Stimulated activated CD4-positive, alpha-beta T cell treated with anti-CD3 and anti-CD28 coated beads, Interleukin-1b, Interleukin-23, amount 100 ng/mL, for 1 hour (primary cell): ENCODE measurements at regions not wholly inside any gene's neighbourhood (a gene's known extent, or its start where the extent isn't known, plus 50 kb on each side); places are given as distances from the start of the nearest gene placed in this dataset.

ENCODE experiments used
- DNase-seq, 2 donors: peaks; one replicate each; pipeline ENCODE4 v3.0.0-alpha.2; 2020; ENCODE audit warnings: low read depth in 2 of 2

DNA sequence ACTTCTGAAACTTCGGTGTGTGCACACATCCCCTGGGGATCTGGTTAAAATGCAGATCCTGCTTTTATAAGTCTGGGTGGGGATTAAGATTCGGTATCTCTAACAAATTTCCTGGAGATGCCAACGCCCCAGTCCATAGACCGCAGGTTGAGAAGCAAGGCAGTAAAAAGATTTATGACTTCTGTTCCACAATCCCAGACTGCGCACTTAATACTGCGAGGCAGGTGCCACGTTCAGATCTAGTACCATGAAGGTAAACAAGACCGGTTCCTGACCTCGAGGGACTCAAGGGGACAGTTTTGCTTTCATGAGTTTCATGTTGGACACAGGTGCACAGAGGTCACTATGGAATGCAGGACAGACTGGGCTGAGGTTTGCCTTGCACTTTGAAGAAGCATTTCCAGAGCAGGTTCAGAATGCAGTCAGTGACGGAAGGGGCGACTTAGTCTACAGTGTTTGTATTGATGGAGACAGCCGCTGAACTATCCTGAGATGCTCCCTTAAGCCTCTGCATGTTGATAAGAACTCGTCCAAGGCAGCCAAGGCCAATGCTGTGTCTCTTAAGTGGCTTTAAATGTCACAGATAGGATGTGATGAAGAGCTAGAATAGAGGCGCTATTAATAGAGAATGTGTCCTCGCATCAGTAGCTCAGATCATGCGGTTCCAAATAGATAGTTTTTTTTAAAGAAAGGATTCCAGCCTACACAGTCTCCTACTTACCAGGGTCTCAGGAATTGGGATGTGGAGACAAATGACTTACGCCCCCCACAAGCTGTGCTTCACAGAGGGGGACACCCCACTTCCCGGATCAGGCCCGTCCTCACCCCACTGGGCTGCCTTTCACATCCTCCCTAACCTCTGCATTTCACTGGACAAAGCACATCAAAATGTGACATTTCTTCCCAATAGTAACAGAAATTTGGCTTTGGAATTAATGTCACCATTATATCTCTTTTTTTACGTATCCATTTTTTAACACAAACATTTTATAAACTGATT lies 97.1 kb upstream of the IRS2 start:
- DNase-seq = no peak

DNA sequence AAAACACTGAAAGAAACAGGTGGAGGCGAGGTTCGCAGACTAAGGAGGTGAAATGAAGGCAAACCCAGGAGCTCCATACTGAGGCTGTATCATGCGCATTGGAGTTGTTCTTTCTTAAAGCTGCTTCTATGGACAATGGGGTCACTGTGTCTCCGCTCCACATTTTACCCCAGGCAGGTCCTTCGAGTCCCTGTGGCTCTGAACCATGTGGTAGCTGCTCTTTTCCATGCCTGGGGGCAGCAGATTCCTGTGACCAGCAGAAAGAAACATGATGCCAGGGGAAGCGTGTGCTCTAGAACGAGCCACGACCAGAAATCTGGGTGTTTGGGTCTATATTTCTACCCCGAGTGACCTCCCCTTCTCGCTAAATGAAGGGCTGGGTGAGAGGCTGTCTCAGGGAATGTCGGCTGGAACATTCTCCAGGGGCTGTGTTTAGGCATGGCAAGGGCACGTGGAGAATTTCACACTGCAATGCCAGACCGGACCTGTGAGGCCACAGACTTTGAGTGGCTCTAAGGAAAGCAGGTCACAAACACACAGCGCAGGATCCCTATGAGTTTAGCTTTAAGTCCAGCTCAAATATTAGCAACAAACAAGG lies 95.7 kb upstream of the IRS2 start:
- DNase-seq = no peak

DNA sequence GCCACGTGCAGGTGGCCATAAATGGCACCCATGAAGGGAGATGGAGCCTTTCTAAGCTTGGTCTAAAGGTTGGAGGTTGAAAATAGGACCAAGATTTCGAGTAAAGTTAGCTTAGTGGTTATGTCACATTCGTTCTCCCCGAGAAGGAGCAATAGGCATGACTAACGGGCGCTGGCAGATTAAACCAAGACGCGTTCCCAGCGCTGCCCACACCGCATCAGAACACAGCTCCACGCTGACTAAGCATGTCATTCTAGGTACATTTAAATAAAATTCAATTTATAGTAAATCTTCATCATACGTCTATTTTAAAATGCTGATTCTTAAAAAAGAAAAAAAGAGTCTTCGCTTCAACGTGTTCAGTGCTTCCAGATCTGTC lies 95.0 kb upstream of the IRS2 start:
- no peak for DNase-seq

DNA sequence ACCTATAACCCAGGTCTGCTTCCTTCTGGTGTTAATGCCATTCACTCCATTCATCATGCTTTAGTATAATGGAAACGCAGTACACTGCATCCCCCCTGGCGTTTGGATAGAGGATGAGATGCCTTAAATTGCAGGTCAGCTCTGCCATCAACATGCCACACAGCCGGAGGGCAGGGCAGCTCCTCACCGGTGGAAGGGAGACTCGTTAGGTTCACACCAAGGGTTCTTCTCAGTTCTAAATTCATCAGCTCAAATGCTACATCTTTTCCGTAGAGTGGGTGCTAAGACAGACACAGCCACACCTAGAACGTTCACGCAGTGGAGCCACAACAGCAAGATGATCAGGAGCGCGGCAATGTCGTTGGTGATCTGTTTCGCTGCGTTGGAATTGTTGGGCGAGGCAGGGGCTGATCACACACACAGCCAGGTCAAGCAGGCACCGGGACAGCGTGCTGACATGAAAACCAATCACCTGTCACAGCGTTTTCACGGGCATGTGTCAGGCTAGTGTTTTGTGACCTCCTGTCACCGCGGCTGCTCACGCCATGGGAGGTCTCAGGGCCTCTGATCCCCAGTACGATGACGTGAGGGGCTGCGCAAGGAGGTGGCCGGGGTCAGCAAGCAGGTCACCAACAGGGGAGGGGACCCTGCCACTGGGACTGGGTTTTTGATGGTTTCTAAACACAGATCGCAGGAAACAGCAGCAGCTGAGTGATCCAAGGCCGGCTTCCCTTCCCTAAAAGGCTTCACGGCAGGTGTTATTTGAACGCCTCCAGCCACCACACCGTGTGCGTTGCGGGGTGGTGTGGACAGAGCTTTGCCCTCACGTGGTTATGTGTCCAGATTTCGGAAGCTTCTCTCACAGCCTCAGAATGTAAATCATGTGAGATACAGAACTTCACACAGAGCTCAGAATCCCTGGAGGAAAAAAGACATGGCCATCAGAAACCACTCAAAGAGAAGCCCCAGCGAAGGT lies 94.3 kb upstream of the IRS2 start:
- DNase-seq = no peak

DNA sequence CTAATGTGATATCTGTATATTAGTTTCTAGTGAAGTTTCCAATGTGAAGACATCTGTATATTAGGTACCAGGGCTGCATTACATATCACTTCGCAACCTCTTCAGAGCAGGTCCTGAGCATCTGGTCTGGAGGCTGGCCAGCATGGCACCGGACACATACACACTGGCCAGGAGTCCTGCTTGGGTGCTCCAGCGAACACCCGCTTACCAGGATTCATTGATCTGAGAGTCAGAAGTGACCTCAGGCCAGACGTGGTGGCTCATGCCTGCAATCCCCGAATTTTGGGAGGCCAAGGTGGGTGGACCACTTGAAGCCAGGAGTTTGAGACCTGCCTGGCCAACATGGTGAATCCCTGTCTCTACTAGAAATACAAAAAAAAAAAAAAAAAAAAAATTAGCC lies 93.0 kb upstream of the IRS2 start:
- DNase-seq = no peak

DNA sequence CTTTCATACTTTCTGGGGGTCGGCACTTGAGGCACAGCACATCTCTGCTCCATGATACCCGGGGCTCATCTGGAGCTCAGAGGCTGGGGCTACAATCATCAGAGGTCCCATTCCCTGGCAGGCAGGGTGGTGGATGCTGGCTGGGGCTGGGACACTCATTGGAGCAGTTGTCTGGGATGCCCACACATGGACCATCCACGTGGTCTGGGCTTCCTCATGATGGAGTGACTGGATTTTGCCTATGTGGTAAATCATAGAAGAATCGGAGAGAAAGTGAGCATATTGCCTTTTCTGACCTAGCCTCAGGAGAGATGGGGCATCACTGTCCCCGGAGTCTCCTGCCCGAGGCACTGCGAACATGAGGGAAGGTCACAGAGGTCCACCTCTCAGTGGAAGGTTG lies 91.4 kb upstream of the IRS2 start:
- no peak for DNase-seq

DNA sequence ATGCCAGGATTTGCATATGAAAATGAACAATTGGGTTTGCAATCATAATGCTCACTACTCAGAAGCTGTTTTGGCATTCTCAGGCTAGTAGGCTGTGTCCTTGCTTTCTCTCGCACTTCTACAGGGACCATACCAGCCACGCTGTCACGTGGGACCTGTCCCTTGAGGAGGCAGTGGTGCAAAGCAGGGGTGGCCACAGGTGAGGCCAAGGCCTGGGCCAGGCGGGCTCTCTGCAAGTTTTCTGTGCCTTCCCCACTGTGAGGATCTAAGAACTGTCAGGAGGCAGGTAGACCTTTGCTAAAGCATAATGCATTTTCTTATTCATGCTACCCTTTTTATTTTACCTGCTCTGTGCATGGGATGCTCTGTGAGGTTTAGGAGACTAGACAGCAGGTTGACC lies 89.4 kb upstream of the IRS2 start:
- DNase-seq = no peak

DNA sequence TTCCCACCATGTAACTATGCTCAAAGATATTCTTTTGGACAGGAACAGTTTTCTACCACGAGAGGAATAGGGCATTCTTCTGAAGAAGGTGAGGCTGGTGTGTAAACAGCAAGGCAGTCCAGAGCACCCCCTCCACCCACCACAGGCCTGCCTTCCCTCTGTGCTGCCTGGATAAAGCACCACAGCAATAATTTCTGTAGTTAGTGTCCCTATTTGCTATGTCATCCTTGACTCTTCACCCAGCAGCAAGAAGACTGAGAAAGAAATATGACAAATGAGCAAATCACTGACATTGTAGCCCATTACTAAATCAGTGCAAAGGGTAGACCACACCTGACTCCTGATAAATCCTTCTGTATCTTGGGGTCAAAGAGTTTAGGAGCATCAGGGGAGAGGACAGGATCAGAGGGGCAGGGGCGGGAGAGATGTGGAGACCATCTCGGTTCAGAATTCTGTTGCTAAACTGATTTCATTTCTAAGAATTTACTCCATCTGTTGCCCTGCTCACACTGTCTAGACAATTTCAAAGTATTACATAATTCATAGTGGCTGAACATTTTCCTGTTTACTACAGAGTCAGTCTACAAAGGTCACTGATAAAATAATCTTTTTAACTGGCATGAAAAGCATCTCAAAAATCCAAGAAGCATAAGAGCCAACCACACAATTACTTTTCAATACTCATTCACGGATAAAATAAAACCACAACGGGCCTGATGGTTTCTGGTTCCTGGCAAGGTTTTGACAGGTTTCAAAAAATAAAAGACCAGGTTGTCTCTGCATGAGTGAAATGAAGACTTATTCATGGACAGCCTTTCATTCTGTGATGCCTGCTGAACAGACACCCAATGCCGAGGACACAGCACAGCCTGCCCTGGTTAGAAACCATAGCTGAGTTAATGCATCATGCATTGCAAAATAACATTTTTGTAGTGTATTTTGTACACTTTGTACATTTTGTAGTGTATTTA lies 88.4 kb upstream of the IRS2 start:
- no peak for DNase-seq

DNA sequence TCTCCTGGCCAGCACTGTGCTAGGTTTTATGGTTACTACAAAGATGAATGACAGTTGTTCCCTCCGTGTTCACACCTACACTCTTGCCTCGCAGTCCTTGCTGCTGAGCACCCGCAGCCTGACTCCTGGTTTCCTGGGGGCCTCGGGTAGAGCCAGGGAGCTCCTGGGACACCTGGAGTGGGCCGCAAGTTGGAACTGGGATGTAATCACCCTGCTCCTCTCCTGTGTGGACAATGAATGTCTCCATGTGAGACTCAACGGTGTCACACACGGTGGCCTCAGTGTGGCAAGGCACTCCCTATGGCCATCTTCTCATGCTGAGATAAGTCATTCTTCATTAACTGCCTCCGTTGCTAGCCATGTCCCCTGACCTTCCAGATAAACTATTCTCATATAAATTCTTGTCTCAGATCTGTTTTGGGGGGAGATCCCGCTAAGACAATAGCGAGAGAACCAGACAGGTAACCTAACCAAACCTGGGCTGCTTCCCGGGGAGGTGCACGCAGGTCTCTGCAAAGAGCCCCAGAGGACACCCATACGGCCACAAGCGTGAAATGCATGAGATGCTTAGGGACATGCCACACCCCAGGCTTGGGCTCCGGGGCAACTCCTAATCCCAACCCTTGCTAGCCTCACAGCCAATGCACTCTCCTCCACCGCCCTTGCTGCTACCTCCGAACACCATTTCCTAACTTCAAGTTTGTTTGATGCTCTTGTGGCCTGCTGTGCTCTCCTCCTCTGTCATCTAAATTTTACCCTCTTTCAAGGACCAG lies 87.2 kb upstream of the IRS2 start:
- DNase-seq = no peak

DNA sequence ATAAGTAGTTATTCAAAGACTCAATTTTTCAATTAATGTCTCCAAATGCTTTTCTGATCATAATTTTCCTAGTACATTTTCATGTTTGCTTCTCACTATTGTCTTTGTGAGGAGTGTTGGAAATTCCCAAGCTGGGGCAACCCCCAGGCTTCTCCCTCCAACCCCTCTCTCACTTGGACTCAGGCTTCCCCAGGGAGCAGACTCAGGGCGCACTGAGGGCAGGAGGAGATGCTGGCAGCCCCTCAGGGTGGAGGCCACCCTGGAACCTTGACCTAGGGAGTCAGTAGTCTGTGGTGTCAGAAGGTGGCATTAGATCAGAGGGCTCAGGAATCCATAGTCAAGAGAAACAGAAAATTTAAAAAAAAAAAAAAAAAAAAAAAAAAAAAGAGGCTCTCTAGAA lies 86.5 kb upstream of the IRS2 start:
- no peak for DNase-seq

DNA sequence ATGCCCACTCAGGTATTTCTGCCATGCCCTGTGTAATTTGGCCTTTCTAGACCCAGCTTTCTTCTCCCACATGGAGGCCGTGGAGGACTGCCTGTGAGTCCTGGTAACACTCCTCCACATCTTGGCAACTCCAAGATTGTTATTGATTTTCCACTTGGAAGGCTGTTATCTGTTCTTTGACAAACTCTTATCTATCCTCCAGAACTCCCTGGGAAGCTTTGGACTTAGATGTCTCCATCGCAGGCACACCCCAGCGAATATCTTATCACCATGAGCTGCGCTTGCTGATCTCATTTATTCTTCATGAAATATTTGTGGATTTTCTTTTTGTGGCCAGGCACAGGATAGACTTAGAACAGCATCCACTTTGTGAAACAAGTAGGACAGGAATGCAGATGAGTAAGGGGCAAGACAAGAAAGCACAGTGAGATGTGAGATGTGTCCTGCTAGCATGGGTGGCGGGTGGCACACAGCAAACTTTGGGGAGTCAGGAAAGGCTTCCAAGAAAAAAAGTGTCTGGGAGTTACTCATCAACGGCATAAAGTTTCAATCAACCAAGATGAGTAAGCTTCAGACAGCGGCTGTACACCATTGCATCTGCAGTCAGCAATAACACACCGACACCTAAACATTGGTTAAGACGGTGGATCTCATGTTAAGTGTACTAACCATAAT lies 84.5 kb upstream of the IRS2 start:
- no peak for DNase-seq

DNA sequence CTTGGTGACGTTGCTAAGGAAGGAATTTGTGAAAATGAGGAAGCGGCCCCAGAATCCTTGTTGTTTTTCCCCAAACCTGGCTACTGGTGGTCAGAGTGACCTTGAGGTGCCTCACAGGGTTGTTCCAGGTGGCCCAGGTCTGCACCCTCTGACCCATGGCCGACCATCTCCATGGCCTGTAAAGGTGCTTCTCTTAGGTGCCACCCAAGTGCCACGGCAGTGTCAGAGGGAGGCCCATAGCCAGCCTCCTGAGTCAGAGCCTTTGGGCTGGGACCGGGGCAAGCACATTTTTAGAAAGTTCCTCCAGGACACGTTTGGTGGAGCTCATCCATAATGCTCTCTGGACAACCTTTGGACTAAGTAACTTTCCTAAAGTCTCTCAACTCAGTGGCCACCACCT lies 83.9 kb upstream of the IRS2 start:
- no peak for DNase-seq

DNA sequence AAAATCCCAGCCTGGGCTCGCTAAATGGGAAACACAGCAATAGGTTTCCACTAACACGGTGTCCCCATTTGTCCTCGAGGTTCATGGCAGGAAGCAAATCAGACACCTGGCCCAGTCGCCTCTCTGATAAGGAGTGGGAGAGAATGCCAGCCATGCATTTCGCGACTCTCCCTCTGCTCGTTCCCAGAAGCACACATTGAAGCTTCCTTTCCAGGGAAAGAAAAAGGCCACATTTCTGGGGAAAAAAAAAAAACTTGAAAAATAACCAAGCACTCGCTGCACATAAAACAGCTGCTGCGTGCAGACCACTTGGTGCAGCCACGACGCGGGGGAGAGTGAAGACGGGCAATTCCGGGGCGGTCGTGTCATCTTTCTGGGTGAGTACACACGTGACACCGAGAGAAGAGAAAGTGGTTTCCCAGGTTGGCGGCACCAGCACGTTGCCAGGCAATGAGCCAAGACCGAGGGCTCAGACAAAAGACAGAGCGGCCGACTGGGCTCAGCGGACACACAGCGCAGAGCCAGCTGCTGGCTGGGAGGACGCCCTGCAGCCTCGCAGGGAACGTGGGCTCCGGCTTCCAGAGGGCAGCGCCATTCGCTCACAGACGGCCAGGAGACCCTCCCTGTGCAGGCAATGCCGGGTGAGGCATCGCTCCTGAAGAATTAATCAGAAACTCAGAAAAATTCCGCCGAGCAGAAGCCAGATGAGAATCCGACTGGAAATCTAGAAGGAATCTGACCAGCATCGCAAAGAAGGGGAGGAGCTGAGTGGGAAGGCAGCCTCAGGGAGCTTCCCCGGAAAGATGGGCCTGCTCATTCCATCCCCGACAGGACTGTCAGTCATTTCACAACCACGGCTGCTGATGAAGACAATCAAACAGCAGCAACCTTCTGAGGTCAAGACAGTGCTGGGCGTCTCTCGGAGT lies 83.2 kb upstream of the IRS2 start:
- DNase-seq = peak in 1 of 2 donors; percentile 4

DNA sequence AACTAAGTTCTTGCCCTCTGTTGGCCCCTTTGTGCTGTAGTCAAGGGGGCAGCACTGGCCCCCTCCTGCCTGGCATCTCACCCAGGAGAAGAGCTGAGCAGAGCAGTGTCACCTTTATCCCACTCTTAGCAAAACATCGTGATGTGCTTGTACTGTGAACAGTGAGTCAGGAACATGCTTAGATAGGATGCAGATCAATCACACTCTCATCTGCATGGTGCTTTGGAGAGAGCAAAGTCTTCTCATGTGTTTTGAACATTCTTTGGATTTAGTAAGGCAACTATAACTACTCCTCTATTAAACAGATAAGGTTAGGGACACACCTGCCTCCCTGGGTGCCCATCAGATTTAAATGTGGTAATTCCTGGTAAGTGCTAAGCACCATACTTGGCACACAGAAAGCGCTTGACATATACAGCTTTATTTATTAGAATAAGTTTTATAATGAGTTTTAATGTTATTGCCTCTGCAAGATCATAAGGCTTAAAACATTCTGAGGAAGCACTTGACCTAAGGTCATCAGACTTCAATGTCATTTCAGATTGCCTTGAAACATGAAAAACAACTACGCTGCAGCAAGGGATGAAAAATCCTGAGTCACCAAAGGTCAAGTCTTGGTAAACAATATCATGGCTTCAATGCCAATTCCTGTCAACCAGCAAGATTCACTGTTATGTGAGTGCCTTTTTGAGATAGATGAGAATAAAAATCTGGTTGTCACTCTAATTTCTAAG lies 82.4 kb upstream of the IRS2 start:
- no peak for DNase-seq

DNA sequence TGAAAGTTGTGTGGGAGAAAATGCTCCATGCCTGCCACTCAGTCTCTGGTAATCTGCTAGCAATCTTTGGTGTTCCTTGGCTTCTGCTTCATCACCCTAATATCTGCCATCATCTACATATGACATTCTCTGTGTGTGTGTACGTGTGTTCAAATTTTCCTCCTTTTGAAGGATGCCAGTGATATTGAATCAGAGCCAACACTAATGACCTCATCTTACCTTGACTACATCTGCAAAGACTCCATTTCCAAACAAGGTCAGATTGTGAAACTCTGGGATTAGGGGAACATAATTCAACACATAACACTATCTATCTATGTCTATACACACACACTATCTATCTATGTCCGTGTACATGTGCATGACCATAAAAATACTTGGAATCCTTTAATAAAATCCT lies 81.4 kb upstream of the IRS2 start:
- no peak for DNase-seq

DNA sequence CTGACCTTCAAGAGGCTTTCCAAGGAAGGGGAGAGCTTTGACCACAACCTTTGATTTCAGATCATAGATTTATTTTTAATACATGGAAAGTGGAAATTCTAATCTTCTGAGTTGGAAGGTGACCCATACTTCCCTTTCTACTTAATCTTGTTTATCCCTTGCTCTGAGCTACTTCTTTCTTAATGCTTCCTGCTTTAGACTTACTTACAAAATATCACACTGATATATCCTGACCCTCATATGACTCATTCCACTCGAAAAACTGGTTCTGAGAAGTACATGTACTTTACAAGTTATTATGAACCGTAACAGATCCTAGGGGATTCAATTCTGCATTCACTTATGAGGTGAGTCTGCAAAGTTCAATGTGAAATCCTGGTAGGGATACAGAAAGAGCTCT lies 76.2 kb upstream of the IRS2 start:
- DNase-seq = no peak

DNA sequence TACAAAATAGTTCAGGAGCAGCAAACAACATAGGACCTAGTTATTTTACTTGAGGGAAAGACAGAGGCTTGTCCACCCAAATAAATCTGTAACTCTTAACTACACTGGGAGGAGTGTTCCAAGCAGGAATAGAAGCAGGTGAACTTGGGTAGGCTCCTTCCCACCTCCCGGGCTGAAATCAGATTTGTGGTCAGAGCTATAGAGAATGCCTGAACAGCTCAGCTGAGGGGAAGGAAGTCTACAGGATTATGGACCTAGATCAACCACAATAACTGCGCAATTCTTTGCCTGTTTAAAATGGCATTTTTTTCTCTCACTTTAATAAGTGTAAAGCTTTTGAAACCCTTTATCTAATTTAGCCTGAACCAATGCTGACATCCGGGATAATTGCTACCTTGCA lies 73.5 kb upstream of the IRS2 start:
- DNase-seq = no peak
